ENCODE measurements at regions not wholly inside any gene's neighbourhood (a gene's known extent, or its start where the extent isn't known, plus 50 kb on each side); places are given as distances from the start of the nearest gene placed in this dataset.

- H3K9me3 Mint-ChIP-seq = no peaks in the 10 kb centered on the region
- no peaks in the 10 kb centered on the region for H3K36me3 Mint-ChIP-seq (ENCODE audit: low read depth)
- ChIA-PET CTCF (no interaction called here), POLR2A (no interaction called here)
- H3K27ac Mint-ChIP-seq = no peak overlapping the region
- H3K27me3 Mint-ChIP-seq = peaks cover 2% of the 10 kb centered on the region
- H3K4me1 Mint-ChIP-seq (ENCODE audit: low read depth) = peaks cover 6% of the 10 kb centered on the region
- TF ChIP-seq CTCF (IDR thresholded peaks at IDR 0.05) = no peak
- H3K4me3 Mint-ChIP-seq = no peak overlapping the region
- intact Hi-C loops (cut with micrococcal nuclease) = no loop called here
- no peak for ATAC-seq
- no peak for DNase-seq
Observed at GRCh38 chr1:87759421-87760087, 430.9 kb downstream of the LMO4 start.

GRCh38 chr1:87760155-87760554 lies 431.5 kb downstream of the LMO4 start:
- peaks cover 2% of the 10 kb centered on the region for H3K27me3 Mint-ChIP-seq
- intact Hi-C loops (cut with micrococcal nuclease) = no loop called here
- H3K27ac Mint-ChIP-seq = no peak overlapping the region
- H3K36me3 Mint-ChIP-seq (ENCODE audit: low read depth) = no peaks in the 10 kb centered on the region
- no peak for TF ChIP-seq CTCF (IDR thresholded peaks at IDR 0.05)
- no peak for DNase-seq
- ChIA-PET CTCF (no interaction called here), POLR2A (no interaction called here)
- H3K4me1 Mint-ChIP-seq (ENCODE audit: low read depth) = peaks cover 6% of the 10 kb centered on the region
- no peaks in the 10 kb centered on the region for H3K9me3 Mint-ChIP-seq
- H3K4me3 Mint-ChIP-seq = no peak overlapping the region
- ATAC-seq = no peak

GRCh38 chr1:87760654-87761053 lies 432.0 kb downstream of the LMO4 start:
- no peak overlapping the region for H3K27ac Mint-ChIP-seq
- ChIA-PET CTCF (no interaction called here), POLR2A (no interaction called here)
- peaks cover 2% of the 10 kb centered on the region for H3K27me3 Mint-ChIP-seq
- H3K4me3 Mint-ChIP-seq = no peak overlapping the region
- no peaks in the 10 kb centered on the region for H3K36me3 Mint-ChIP-seq (ENCODE audit: low read depth)
- peaks cover 6% of the 10 kb centered on the region for H3K4me1 Mint-ChIP-seq (ENCODE audit: low read depth)
- ATAC-seq = no peak
- no peaks in the 10 kb centered on the region for H3K9me3 Mint-ChIP-seq
- DNase-seq = no peak
- intact Hi-C loops (cut with micrococcal nuclease) = no loop called here
- TF ChIP-seq CTCF (IDR thresholded peaks at IDR 0.05) = no peak

- TF ChIP-seq CTCF (IDR thresholded peaks at IDR 0.05) = no peak
- H3K27ac Mint-ChIP-seq = no peak overlapping the region
- ATAC-seq = no peak
- peaks cover 6% of the 10 kb centered on the region for H3K4me1 Mint-ChIP-seq (ENCODE audit: low read depth)
- DNase-seq = no peak
- H3K36me3 Mint-ChIP-seq (ENCODE audit: low read depth) = no peaks in the 10 kb centered on the region
- CTCF ChIA-PET = no interaction called here
- intact Hi-C loops (cut with micrococcal nuclease) = no loop called here
- no peak overlapping the region for H3K4me3 Mint-ChIP-seq
- H3K9me3 Mint-ChIP-seq = no peaks in the 10 kb centered on the region
- peaks cover 2% of the 10 kb centered on the region for H3K27me3 Mint-ChIP-seq
- POLR2A ChIA-PET = no interaction called here
Observed at GRCh38 chr1:87763483-87763882, 434.8 kb downstream of the LMO4 start.

- peaks cover 3% of the 10 kb centered on the region for H3K9me3 Mint-ChIP-seq
- intact Hi-C loops (cut with micrococcal nuclease) = no loop called here
Observed at GRCh38 chr1:87765057-87765680, 436.5 kb downstream of the LMO4 start.

More at GRCh38 chr1:87765057-87765680, 436.5 kb downstream of the LMO4 start:
- DNase-seq (no peak), ATAC-seq (no peak)
- ChIA-PET CTCF (no interaction called here), POLR2A (no interaction called here)
- Mint-ChIP-seq H3K27ac (no peak overlapping the region), H3K27me3 (peaks cover 2% of the 10 kb centered on the region), H3K4me3 (no peak overlapping the region), H3K4me1 (ENCODE audit: low read depth) (peaks cover 6% of the 10 kb centered on the region), H3K36me3 (ENCODE audit: low read depth) (no peaks in the 10 kb centered on the region)
- no peak for TF ChIP-seq CTCF (IDR thresholded peaks at IDR 0.05)

Data from activated CD8-positive, alpha-beta T cell treated with anti-CD3 and anti-CD28 coated beads for 36 hours (primary cell).